ENCODE measurements at regions not wholly inside any gene's neighbourhood (a gene's known extent, or its start where the extent isn't known, plus 50 kb on each side); places are given as distances from the start of the nearest gene placed in this dataset.
"Not testable (repeated sequence)": the region's sequence is repeated elsewhere in the genome, so short reads cannot be mapped to it uniquely, and the experiment has no call there.

DNA sequence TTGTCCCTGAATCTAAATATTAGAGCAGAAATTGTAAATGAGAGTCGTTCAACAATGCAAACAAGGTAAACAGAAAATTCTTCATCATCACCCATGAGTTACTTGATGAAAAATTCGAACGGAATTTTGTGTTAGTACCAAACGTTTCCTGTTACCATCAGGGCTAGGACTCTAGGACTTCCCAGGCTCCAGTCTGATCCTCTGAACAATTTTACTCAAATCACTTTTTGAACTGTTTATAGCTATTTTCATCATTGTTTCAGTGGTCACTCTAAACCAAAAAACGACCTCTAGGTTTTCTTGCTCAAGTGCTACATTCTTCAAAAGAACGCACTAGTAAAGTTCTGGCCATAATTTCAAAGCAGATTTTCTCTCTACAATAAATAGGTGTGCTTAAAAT lies 273.3 kb downstream of the MREG start:
- DNase-seq: no peak

DNA sequence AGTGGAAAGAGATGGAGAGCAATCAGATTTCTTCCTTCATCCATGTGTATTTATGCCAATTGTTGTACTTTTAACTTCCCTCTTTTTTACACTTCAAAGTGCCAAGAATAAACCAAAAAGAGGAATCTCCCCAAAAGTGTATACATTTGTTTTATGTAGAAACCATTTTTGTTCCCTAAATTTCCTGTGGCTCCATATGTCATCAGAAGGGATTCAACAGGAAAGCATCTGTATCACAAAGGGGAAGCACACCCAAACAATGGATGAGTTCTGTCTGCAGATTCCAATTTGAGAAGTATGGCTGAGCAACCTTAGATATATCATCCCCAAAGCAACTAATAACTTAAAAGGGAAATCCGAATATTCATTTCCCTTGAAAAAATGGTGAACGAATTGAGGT lies 275.0 kb downstream of the MREG start:
- DNase-seq: no peak

DNA sequence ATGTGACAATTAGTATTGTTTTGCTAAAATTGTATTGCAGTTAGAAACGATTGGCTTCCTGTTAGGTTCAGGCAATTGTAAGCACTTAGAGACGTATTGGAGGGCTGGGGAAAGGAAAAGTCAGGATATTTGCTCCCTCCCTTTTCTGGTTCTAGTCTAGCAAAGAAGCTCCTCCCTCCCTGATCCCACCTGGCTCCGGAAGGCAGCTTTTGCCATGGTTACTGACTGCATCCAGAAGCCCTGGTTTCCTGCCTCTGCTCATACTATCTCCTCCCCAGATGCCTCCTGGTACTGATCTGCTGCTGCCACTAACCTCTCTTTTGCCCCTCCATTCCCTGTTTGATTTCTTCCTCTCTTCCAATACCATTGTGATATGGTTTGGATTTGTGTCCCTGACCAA lies 275.9 kb downstream of the MREG start:
- peak; percentile 70 for DNase-seq

DNA sequence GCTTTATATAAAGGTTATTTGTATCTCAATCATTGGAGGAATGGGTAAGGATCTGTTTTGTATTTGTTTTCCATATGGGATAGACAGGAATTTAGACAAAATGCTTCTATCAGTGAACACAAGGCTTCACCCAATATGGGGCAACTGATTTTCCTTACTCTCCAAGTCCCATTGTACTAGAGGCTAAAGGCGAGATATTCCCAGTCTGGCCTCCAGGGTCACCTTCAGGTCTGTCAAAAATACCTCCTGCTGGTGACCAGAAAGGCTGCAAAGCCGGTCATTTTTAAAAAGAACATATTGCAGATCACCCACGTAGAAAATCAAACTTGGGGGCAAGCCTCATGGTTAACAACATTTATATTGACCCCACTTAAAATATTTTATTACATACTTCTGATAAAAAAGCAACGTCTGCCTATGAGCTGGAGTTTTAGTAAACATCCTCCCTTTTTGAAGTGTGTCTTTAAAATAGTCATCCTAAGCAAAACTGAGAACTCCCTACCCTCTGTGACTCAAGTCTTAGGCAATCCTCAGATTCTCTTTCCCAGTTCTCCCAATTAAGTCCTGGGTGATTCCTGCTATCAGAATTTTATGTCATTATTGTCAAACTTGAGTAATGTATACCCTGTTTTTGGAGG lies 276.6 kb downstream of the MREG start:
- DNase-seq: peak; percentile 44

DNA sequence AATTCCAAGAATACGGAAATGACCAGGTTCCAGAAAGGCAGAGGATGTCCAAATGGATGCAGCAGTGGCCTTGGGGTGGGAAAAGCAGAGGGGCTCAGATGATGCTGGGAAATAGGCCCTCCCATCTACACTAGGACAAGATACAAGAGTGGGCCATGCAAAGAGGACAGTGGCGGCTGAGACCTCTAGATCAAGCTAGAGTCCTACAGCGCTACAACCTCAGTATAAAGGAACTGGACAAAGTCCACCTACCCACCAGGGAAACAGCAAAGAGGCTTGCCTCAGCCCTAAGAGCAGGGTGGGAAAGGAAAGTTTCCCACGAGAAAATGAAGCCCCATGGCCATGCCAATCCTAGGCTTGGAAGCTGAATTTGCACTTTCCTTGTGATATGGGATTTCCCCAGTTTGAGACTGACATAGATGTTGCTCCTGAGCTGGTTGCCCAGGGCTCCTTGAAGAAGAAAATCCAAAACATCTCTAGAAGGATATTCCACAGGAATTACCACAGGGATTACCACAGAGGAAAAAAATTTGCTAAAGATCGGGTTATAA lies 282.2 kb downstream of the MREG start:
- DNase-seq: no peak

DNA sequence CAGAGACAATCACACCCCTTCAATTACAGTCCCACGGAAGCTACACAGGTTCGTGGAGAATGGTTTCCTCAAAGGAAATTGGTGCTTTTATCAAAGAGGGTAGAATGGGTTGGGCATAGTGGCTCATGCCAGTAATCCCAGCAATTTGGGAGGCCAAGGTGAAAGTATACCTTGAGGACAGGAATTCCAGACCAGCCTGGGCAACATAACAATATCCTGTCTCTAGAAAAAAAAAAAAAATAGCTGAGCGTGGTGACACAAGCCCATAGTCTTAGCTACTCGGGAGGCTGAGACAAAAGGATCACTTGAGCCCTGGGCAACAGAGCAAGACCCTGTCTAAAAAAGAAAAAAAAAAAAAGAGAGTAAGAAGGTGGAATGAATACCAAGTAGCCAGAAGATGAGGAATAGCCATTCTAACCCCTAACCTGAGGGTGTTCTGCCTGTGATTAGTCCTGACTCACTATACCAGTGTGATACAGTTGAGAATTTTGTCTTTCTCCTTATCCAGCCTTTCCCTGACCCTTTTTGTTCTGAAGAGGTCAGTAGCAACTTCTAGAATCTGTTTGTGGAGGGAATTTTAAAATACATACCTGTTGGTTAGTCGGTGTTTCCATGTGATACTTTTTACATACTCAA lies 283.2 kb downstream of the MREG start:
- no peak for DNase-seq

DNA sequence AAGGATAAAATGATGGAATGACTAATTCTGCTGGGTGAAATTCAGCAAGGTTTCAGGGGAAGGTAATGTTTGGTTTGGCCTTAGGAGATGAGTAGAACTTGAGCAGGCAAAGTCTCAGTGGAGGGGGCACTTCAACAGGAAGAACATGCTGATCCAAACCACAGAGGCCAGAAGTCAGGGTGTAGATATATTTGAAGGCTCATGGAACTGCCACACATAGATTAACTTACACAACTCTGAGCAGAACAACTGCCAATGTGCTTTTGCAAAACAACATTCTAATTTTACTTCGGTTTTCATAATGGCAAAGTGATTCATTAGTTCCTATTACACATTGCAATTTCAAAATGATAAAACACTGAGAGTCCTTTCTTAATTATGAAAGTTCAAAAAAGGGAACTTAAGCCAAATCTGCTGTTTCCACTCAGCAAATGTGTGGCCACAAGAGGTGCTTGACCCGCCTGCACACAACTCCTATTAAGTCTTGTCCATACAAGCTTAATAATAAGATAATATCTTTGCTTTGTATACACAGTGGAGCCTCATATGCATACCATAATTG lies 284.8 kb downstream of the MREG start:
- no peak for DNase-seq

DNA sequence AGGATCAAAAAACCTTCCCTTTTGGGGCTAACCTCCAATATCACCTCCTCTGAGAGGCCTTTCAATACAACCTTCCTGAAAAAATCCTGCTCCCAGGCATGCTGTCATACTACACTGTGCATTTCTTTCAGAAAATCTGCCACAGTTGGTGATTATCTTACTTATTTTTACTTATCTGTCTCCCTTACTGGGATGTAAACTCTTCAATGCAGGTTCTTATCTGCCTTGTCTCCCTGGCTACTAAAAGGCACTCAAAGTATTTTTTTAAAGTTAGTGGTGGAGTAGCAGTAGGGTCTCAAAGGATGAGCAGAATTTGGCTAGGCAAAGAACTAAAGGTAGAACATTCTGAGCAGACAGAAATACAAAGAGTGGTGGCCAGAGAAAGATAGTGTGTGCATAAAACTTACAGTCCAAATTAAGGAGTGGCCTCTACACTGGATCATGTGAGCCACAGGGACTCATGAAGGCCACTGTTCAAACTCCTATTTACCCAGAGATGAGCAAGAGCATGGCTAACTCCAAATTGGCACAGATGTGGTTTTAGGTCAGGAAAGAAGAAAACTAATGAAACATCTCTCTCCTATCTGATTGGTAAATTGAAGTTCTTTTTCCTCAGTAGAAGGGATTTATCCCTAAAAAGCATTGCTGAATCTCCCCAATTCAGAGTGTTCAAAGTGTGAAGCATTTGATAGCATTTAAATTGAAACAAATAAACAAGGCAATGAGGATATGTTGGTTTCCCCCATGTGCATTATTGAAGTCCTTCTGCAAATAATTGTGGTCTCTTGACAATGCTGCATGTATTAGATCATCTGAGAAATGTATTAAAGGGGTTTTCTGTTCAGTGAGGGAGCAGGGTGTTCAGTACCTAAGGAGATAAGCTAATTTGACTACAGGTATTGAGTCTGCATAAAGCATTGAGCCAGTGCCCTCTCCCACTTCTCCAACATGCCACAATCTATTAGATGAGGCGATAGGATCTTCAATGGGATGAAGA lies 285.5 kb downstream of the MREG start:
- DNase-seq: no peak

DNA sequence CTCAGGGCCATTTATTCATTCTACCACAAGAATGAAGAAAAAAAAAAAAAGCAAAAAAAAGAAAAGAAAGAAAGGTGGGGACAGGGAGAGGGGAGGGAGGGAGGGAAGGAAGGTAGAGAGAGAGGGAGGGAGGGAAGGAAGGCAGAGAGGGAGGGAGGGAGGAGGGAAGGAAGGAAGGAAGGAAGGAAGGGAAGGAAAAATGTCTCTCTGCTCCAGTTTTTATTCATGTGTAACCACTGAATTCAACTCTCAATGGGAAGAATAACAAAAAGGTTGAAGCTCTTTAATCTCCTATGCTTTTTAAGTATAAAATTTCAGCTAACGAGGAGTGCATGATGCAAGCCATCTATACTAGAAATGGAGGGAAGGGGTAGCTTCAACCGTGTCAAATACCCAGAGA lies 287.3 kb downstream of the MREG start:
- DNase-seq: no peak

DNA sequence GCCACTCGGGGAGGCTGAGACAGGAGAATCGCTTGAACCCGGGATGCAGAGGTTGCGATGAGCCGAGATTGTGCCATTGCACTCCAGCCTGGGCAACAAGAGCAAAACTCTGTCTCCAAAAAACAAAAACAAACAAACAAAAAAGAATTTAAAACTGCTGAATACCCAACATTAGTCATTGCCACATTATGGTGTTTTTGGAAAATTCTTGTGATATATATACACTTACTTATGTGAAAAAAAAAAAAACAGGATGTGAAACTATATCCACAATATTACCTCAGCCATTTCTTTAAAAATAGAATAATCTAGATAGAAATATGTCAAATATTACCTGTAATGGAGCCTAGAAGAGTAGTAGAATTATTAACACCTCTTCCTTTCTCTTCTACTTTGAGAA lies 288.3 kb upstream of the FN1 start:
- DNase-seq: no peak

DNA sequence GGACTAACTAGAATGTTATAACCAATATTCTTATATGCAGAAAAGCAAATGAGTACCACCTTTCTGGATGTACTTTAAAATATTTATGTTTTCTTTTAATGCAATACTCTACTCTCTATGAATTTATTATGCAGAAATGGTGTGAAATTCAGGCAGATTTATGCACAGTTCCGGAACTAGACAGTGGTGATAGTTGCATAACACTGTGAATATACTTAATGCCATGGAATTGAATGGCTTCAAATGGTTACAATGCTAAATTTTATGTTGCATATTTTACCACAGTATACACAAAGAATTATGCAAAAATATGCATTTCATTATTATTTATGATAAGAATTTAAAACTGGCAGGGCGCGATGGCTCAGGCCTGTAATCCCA lies 287.8 kb upstream of the FN1 start:
- DNase-seq: no peak

DNA sequence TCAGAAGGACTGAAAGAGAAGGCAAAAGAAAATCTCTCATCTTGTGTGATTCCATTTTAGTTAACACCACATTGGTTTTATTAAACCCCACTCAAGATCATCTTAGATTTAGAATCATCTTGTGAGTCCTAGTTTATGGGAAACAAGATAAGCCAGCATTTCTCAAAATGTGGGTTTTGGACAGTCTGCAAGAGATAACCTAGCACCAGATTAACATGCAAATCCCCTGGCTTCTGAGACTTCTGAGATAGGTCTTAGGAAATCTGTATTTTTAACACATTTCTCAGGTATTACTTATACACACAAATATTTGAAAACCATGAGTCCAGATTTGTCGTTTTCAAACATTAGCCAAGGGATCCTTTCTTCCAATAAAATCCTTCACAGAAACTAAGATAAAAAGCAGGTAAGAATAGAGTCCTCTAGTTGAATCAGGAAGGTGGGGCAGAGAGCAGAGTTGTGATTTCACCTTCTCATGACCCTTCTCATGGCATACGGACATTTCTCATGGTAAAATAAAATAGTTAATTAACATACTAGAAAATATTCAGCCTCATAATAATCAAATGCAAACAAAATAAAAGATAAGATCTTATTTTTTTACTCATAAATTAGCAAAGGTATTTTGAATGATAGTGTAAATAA lies 287.2 kb upstream of the FN1 start:
- DNase-seq: no peak

DNA sequence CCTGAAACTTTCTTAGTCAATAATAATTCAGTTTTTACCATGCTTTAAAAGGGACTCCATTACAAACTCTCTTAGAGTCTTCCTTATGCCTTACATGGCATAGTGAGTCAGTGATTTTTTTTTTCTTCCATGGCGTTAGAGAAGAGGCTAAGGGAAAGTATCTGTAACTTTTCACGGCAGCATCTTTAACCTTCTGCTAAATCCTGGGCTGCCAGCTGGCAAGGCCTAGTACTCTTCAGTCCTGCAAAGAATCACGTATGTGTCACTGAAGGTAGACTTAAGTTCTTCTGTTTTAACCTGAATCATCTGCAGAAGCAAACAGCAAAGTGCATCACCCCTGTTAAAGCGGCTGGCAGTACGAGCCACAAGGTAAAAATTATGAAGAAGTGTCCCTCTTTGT lies 286.3 kb upstream of the FN1 start:
- DNase-seq: no peak

DNA sequence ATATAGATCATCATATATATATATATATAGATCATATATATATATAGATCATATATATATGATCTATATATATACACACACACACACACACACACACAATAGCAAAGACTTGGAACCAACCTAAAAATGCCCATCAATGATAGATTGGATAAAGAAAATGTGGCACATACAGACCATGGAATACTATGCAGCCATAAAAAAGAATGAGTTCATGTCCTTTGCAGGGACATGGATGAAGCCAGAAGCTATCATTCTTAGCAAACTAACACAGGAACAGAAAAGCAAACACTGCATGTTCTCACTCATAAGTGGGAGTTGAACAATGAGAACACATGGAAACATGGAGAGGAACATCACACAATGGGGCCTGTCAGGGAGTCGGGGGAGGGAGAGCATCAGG lies 285.6 kb upstream of the FN1 start:
- DNase-seq: not testable (repeated sequence)

DNA sequence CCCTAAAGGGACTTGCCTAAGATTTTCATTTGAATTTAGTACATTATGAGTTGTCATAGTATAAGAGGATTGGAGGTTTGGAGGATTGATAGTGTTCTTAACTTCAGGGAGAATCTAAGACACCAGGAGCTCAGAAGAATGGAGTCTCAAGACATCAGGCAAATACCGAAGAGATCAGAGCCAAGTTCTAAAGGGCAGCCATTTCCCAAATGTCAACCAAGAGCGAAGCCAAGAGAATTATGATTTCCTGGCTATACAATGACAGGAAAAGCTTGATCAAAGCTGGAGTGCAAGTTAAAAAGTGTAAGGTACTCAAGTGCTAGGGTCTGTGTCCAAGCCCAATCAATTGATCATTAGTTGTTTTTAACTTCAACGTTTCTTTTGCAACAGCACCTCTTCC lies 283.0 kb upstream of the FN1 start:
- no peak for DNase-seq

DNA sequence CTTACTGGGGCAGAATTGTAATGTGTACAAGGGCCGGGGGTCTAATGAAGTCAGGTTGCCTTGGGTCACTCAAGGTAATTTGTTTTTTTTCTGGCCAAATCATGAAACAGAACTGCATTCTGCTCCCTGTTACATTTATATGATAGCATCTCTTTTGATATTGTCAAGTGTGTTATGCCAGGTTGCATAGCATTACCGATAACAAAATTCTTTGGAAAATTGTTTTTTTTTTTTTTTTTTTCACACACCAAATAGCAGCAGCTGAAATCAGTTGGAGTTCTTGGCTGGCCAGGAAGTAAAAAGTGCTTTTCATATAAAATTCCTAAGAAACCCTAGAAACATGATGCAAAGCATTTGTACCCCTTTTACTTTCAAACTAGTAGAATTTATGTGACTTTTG lies 282.6 kb upstream of the FN1 start:
- DNase-seq: no peak

DNA sequence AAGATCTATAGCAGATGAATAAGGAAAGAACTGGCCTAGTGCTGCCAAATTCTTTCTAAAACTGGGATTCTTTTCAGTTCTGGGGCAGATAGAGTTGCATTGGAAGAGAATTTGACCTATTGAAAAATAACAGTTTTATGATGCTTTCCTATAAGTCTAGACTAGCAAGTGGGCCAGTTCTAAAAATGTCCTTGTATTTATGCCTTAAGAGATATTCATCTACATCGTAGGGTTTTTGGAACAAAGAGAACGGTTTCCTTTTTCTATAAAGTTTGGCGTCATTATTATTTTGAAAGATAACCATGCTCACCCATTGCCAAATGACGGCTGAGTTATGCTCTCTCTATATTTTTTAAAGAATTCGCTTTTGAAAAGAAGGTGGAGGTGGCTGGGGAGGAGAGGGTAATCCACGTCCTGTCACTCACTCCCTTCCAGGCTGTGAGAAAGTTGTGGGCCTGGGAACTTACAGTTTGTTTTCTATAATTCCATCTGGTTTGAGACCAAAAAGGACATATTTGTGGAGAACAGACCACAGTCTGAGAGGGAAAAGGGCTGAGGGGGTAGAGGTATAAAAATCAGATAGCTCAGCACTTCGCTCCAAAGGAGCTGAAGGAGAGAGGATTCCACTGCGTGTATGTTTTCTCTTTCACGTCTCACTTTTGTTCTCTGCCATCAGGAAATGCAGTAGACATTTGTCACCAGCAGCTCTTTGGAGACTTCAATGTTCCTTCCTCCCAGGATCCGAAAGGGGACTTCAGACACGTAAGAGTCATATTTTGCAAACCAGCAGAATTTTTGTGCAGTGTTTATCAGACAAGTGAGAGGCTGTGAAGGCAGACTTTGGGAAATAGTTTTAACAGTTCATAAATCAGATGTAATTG lies 281.9 kb upstream of the FN1 start:
- no peak for DNase-seq

DNA sequence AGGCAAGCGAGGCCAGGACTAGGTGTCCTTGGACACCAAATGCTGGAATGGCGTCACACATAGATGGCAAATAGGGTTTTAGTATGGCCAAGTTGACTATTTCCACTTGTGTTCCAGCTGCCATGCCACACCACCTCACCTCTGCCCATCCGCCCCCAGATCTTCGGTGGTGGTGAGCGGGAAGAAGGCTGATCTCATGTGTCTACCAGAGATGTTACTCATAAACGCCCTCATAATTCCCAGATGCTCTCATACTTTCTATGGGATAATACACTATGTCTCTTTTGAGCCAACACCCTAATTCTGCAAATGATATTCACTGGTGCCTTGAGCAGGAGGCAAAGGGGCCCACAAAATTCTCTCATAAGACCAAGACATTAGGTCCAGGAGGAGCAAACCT lies 281.1 kb upstream of the FN1 start:
- no peak for DNase-seq

DNA sequence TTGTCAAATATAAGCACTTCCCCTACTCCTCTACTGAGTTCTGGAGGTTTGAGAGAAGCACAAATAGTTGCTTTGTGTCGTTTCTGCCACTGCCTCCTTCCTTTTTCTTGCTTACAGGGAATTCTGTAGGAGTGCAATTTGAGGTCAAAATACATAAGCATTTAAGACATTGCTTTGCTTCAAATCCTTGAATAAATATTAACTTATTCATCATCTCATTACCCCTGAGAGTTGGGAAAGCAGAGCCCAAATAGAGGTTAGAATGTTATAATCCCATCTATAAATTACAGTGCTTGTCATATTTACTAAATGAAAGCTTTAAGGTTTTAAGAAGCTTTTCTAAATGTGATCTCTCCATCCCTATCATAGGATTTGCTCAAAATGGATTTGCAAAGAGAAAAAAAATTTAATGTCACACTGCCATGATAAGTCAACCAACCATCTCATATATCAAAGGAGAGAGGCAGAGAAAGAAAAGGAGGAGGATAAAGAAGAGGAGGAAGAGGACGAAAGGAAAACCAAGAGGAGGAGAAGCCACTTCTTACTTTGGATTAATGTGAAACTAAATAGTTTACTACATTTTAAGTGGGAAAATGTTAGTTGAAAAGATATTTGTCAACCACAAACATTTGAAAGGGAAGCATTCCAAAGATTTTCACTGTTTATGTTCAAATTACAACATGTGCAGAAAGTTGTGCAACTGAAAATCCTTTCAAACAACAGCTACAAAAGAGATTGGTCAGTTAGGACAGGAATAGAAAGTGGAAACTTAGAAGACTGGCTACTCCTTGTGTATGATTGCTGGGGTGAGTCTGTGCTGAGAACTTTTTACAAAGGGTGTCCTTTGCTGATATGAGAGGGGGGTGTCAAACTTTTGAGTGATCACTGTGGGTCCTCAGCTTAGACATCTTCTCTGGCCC lies 277.3 kb upstream of the FN1 start:
- DNase-seq: no peak

DNA sequence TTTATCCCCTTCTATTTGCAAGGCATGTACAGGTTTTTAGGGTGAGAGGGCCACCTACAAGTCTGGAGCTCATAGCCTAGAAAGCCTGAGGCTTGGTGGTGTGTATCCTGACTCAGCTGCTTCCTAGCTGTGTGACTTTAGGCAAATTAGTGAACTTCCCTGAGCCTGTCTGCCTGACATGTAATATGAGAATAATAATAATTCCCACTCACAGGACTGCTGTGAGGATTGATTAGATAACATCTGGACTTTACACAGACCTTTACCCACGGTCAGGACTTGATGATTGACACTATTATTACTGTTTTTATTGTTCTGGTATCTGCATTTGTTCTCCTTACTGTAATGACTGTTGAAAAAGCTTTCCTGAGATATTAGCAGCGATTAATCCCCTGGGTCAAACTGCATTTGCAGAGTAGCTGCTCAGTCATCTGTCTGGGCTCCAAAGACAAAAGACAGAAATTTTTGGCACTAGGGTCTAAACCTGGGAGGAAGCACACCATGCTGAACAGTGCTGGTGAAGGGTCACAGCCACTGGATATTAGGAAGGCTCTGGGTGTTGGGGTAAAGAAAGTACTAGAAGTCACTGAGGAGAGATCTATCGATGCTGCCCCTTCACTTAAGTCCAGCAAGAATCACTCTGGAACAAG lies 276.5 kb upstream of the FN1 start:
- no peak for DNase-seq

All from DMS53 (cell line).